ENCODE measurements at regions not wholly inside any gene's neighbourhood (a gene's known extent, or its start where the extent isn't known, plus 50 kb on each side); places are given as distances from the start of the nearest gene placed in this dataset.

- TF ChIP-seq CTCF (IDR thresholded peaks at IDR 0.05) = no peak
- no peak for TF ChIP-seq EP300 (IDR thresholded peaks at IDR 0.05)
- TF ChIP-seq POLR2A (IDR thresholded peaks at IDR 0.05; ENCODE audit: low read depth) = no peak
- TF ChIP-seq POLR2AphosphoS5 (IDR thresholded peaks at IDR 0.05) = no peak
Measured at GRCh38 chr17:77622647-77623046, 335.9 kb upstream of the TNRC6C start.
